ENCODE measurements at regions not wholly inside any gene's neighbourhood (a gene's known extent, or its start where the extent isn't known, plus 50 kb on each side); places are given as distances from the start of the nearest gene placed in this dataset.
"Not testable (repeated sequence)": the region's sequence is repeated elsewhere in the genome, so short reads cannot be mapped to it uniquely, and the experiment has no call there.

DNA sequence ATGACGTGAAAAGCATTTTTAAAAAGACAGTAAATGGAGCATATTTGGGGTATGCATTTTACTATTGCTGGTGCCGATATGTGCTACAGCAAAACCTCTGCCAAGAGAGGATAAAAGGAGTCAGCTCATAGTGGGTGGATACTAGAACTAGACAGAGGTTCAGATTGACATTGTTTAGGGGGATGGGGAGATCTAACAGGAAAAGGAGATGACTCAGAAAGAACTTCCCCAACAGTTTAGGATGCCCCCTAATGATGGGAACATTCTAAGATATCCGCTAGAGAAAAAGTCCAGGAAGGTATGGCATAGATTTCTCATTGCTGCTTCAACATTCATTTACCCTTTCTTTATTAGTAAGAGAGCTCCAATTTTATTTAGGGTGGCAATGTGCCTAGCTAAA, 110.5 kb upstream of the CLEC14A start:
- Histone ChIP-seq H3K4me3 (no peak overlapping the region), H3K27ac (peak overlapping the region in 2 of 10 donors; percentile 7 to 74), H3K27me3 (no peaks in the 10 kb centered on the region), H3K36me3 (no peaks in the 10 kb centered on the region), H3K9me3 (no peaks in the 10 kb centered on the region), H3K4me1 (peaks cover 0 to 40% (median 7%) of the 10 kb centered on the region in 9 donors)
- ATAC-seq (peak in 4 of 8 donors; percentile 40 to 70 (median 54)), DNase-seq (no peak)
- 62 to 67% methylated on average over 3 of the region's 3 CpGs for WGBS, 2 donors
- intact Hi-C loops (cut with DNase I) = loop anchor here in 3 of 10 donors (5.0 to 10.0 kb wide), 4 partner anchors 112 to 628 kb away; partner anchors contain the start of gene CLEC14A (in 1 of the 3)
- TF ChIP-seq, protein P1, sequence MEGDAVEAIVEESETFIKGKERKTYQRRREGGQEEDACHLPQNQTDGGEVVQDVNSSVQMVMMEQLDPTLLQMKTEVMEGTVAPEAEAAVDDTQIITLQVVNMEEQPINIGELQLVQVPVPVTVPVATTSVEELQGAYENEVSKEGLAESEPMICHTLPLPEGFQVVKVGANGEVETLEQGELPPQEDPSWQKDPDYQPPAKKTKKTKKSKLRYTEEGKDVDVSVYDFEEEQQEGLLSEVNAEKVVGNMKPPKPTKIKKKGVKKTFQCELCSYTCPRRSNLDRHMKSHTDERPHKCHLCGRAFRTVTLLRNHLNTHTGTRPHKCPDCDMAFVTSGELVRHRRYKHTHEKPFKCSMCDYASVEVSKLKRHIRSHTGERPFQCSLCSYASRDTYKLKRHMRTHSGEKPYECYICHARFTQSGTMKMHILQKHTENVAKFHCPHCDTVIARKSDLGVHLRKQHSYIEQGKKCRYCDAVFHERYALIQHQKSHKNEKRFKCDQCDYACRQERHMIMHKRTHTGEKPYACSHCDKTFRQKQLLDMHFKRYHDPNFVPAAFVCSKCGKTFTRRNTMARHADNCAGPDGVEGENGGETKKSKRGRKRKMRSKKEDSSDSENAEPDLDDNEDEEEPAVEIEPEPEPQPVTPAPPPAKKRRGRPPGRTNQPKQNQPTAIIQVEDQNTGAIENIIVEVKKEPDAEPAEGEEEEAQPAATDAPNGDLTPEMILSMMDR (IDR thresholded peaks at IDR 0.05) = no peak

DNA sequence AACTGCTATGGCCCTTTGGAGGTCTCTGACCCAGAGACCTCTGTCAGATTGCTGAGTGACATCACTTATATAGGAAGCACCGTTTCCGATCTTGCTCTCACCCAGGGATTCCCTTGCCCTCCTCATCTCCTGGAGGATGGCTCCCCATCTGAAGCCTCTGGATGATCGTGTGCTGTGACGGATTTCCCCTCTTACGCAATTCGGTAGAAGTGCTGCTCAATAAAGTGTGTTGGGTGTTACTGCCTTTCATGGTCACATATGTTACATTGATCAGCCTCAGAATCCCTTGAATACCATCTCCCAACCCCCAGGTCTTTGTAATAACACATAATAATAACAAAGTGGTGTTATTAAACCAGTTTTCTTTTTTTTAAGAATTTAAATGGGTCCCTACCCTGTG, 107.3 kb upstream of the CLEC14A start:
- TF ChIP-seq, protein P1 (IDR thresholded peaks at IDR 0.05) = no peak
- WGBS, 2 donors = 91 to 93% methylated on average over 6 of the region's 6 CpGs

DNA sequence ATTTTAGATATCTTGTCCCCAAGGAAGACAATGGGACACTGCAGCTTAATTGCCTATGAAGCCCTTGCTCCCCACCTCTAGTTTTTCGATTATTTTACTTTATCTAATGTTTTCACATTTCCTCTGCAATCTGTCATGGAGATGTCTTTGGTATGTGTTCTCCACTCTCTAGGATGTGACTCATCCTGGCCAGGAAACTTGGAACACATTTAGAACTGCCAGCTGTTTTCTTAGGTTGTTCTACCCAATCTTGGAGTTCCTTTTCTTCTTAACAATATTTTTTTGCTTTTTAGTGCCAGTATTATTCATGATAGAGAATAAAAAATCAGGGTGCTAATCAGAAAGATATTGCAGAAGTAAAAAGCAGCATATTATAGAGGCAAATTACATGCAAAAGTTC, 101.7 kb upstream of the CLEC14A start:
- WGBS, 2 donors = 39 to 42% methylated on average over 1 of the region's 1 CpG
- TF ChIP-seq, protein P1 (IDR thresholded peaks at IDR 0.05) = no peak
- Histone ChIP-seq H3K4me1 (peaks cover 0 to 20% (median 0%) of the 10 kb centered on the region in 9 donors), H3K9me3 (peaks cover 0 to 16% (median 5%) of the 10 kb centered on the region in 11 donors), H3K4me3 (no peak overlapping the region), H3K27ac (peak overlapping the region in 5 of 10 donors; percentile 31 to 54 (median 47)), H3K36me3 (no peaks in the 10 kb centered on the region), H3K27me3 (no peaks in the 10 kb centered on the region)
- ATAC-seq (peak; percentile 33 to 94 (median 82)), DNase-seq (peak in 1 of 2 donors; percentile 25)
- intact Hi-C loops (cut with DNase I) = loop anchor here in 2 of 10 donors (5.0 kb wide), 2 partner anchors 45 to 100 kb away; partner anchors contain the start of gene CLEC14A (in 2 of the 2)

More for the DNA sequence above, 107.3 kb upstream of the CLEC14A start:
- H3K9me3 ChIP-seq = peaks cover 0 to 5% (median 0%) of the 10 kb centered on the region in 11 donors
- no peaks in the 10 kb centered on the region for H3K27me3 ChIP-seq
- intact Hi-C loops (cut with DNase I) = loop anchor here in 2 of 10 donors (10.0 kb wide), 2 partner anchors 108 to 632 kb away; partner anchors contain the start of gene CLEC14A (in 1 of the 2)
- H3K27ac ChIP-seq = no peak overlapping the region
- no peak for ATAC-seq
- H3K36me3 ChIP-seq = no peaks in the 10 kb centered on the region
- peaks cover 0 to 37% (median 7%) of the 10 kb centered on the region in 9 donors for H3K4me1 ChIP-seq
- H3K4me3 ChIP-seq = no peak overlapping the region
- no peak for DNase-seq

DNA sequence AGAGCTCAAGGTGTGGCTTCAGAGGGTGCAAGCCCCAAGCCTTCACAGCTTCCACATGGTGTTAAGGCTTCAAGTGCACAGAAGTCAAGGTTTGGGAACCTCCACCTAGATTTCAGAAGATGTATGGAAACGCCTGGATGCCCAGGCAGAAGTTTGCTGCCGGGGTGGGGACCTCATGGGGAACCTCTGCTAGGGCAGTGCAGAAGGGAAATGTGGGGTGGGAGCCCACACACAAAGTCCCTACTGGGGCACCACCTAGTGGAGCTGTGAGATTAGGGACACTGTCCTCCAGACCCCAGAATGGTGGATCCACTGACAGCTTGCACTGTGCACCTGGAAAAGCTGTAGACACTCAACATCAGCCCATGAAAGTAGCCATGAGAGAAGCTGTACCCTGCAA, 99.6 kb upstream of the CLEC14A start:
- not testable (repeated sequence) for H3K4me3 ChIP-seq, DNase-seq, H3K27me3 ChIP-seq, H3K27ac ChIP-seq, ATAC-seq, H3K36me3 ChIP-seq
- intact Hi-C loops (cut with DNase I) = loop anchor here in 2 of 10 donors (5.0 kb wide), 2 partner anchors 43 to 98 kb away; partner anchors contain the start of gene CLEC14A (in 2 of the 2)
- 82 to 84% methylated on average over 2 of the region's 2 CpGs for WGBS, 2 donors
- peaks cover 0 to 16% (median 5%) of the 10 kb centered on the region in 11 donors for H3K9me3 ChIP-seq
- peaks cover 0 to 20% (median 0%) of the 10 kb centered on the region in 9 donors for H3K4me1 ChIP-seq

DNA sequence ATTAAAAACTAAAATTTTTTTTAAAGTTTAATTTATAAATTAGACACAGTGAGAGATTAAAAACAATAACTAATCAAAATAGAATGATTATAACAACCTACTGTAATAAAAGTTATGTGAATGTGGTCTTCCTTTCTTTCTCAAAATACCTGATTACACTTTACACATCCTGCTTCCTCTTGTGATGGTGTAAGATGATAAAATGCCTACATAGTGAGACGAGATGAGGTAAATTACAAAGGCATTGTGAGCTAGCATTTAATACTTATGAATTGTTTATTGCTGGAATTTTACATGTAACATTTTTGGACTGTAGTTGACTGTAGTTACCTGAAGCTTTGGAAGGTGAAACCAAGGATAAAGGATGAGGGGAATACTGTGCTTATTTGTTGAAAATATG, 94.2 kb upstream of the CLEC14A start:
- Histone ChIP-seq H3K36me3 (no peaks in the 10 kb centered on the region), H3K27me3 (no peaks in the 10 kb centered on the region), H3K4me3 (no peak overlapping the region), H3K4me1 (no peaks in the 10 kb centered on the region), H3K9me3 (peaks cover 0 to 17% (median under 1%) of the 10 kb centered on the region in 11 donors), H3K27ac (no peak overlapping the region)
- DNase-seq (no peak), ATAC-seq (no peak)
- WGBS, 2 donors = 43 to 48% methylated on average over 1 of the region's 1 CpG
- intact Hi-C loops (cut with DNase I) = loop anchor here in 1 of 10 donors (5.0 kb wide), 1 partner anchor 667 kb away; no protein-coding TSS in a partner anchor
- TF ChIP-seq, protein P1 (IDR thresholded peaks at IDR 0.05) = no peak

Measured in heart right ventricle (tissue), 16 donors.